ENCODE measurements at regions not wholly inside any gene's neighbourhood (a gene's known extent, or its start where the extent isn't known, plus 50 kb on each side); places are given as distances from the start of the nearest gene placed in this dataset.

GRCh38 chr1:187261637-187262036, 432.9 kb downstream of the PLA2G4A start:
- Histone ChIP-seq H3K4me3 (no peak overlapping the region), H3K4me1 (replicated peaks in 1 of 2) (no peaks in the 10 kb centered on the region), H3K27ac (no peak overlapping the region)
- 17 to 67% (median 46%) methylated on average over 1 to 3 of the region's 3 CpGs; no CpG with 5 or more reads in 2 of the 10 experiments for WGBS, 10 experiments
- in situ Hi-C loops (cut with MboI; ENCODE audit: low pct_unique_long_range_greater_than_20kb in 2 of 9, low sequenced_read_pairs in 9 of 9, unreplicated experiment in 9 of 9): loop anchor here in 1 of 9 experiments (25.0 kb wide), 1 partner anchor 199 kb away; no protein-coding TSS in a partner anchor
- ATAC-seq (replicated peaks in 6 of 8): peak in 5 of 8 experiments; percentile 6 to 73 (median 41)

GRCh38 chr1:187262731-187263130, 434.0 kb downstream of the PLA2G4A start:
- WGBS, 10 experiments: 33 to 100% (median 82%) methylated on average over 1 to 2 of the region's 2 CpGs; no CpG with 5 or more reads in 2 of the 10 experiments
- H3K27ac ChIP-seq: no peak overlapping the region
- in situ Hi-C loops (cut with MboI; ENCODE audit: low pct_unique_long_range_greater_than_20kb in 2 of 9, low sequenced_read_pairs in 9 of 9, unreplicated experiment in 9 of 9): loop anchor here in 1 of 9 experiments (25.0 kb wide), 1 partner anchor 200 kb away; no protein-coding TSS in a partner anchor

GRCh38 chr1:187264995-187265602, 436.4 kb downstream of the PLA2G4A start:
- no peak overlapping the region for H3K27ac ChIP-seq
- 5 to 77% (median 52%) methylated on average over 1 to 4 of the region's 4 CpGs for WGBS, 10 experiments
- no peak overlapping the region for H3K4me3 ChIP-seq
- in situ Hi-C loops (cut with MboI; ENCODE audit: low pct_unique_long_range_greater_than_20kb in 2 of 9, low sequenced_read_pairs in 9 of 9, unreplicated experiment in 9 of 9): loop anchor here in 1 of 9 experiments (25.0 kb wide), 1 partner anchor 203 kb away; no protein-coding TSS in a partner anchor
- H3K4me1 ChIP-seq (replicated peaks in 1 of 2): no peaks in the 10 kb centered on the region
- peak; percentile 82 to 93 (median 88) for ATAC-seq (replicated peaks in 6 of 8)

More at GRCh38 chr1:187262731-187263130, 434.0 kb downstream of the PLA2G4A start:
- Histone ChIP-seq H3K4me1 (replicated peaks in 1 of 2) (no peaks in the 10 kb centered on the region), H3K4me3 (no peak overlapping the region)
- no peak for ATAC-seq (replicated peaks in 6 of 8)

GRCh38 chr1:187266051-187266450, 437.3 kb downstream of the PLA2G4A start:
- no peak overlapping the region for H3K4me3 ChIP-seq

GRCh38 chr1:187267827-187268226, 439.1 kb downstream of the PLA2G4A start:
- no peak overlapping the region for H3K27ac ChIP-seq
- in situ Hi-C loops (cut with MboI; ENCODE audit: low pct_unique_long_range_greater_than_20kb in 2 of 9, low sequenced_read_pairs in 9 of 9, unreplicated experiment in 9 of 9): loop anchor here in 1 of 9 experiments (25.0 kb wide), 1 partner anchor 206 kb away; no protein-coding TSS in a partner anchor

More at GRCh38 chr1:187266051-187266450, 437.3 kb downstream of the PLA2G4A start:
- whole genome bisulfite sequencing, 10 experiments: 0 to 100% (median 68%) methylated on average over 1 to 4 of the region's 4 CpGs
- in situ Hi-C loops (cut with MboI; ENCODE audit: low pct_unique_long_range_greater_than_20kb in 2 of 9, low sequenced_read_pairs in 9 of 9, unreplicated experiment in 9 of 9): loop anchor here in 1 of 9 experiments (25.0 kb wide), 1 partner anchor 204 kb away; no protein-coding TSS in a partner anchor
- H3K4me1 ChIP-seq (replicated peaks in 1 of 2): no peaks in the 10 kb centered on the region
- no peak overlapping the region for H3K27ac ChIP-seq
- no peak for ATAC-seq (replicated peaks in 6 of 8)

GRCh38 chr1:187270256-187270655, 441.5 kb downstream of the PLA2G4A start:
- H3K4me3 ChIP-seq: no peak overlapping the region
- no peak overlapping the region for H3K27ac ChIP-seq
- in situ Hi-C loops (cut with MboI; ENCODE audit: low pct_unique_long_range_greater_than_20kb in 2 of 9, low sequenced_read_pairs in 9 of 9, unreplicated experiment in 9 of 9): loop anchor here in 1 of 9 experiments (25.0 kb wide), 1 partner anchor 208 kb away; no protein-coding TSS in a partner anchor
- peak in 1 of 8 experiments; percentile 25 for ATAC-seq (replicated peaks in 6 of 8)
- WGBS, 10 experiments: 16 to 96% (median 78%) methylated on average over 3 to 5 of the region's 5 CpGs
- no peaks in the 10 kb centered on the region for H3K4me1 ChIP-seq (replicated peaks in 1 of 2)

More at GRCh38 chr1:187267827-187268226, 439.1 kb downstream of the PLA2G4A start:
- WGBS, 10 experiments: 60 to 100% (median 80%) methylated on average over 1 of the region's 1 CpG; no CpG with 5 or more reads in 4 of the 10 experiments
- H3K4me3 ChIP-seq: no peak overlapping the region
- no peaks in the 10 kb centered on the region for H3K4me1 ChIP-seq (replicated peaks in 1 of 2)
- no peak for ATAC-seq (replicated peaks in 6 of 8)

GRCh38 chr1:187275346-187275745, 446.6 kb downstream of the PLA2G4A start:
- WGBS, 10 experiments: 14 to 95% (median 65%) methylated on average over 1 of the region's 1 CpG
- no peak overlapping the region for H3K27ac ChIP-seq
- ATAC-seq (replicated peaks in 6 of 8): no peak
- H3K4me3 ChIP-seq: no peak overlapping the region
- in situ Hi-C loops (cut with MboI; ENCODE audit: low pct_unique_long_range_greater_than_20kb in 2 of 9, low sequenced_read_pairs in 9 of 9, unreplicated experiment in 9 of 9): loop anchor here in 1 of 9 experiments (25.0 kb wide), 1 partner anchor 387 kb away; no protein-coding TSS in a partner anchor
- peaks cover 0 to 18% of the 10 kb centered on the region in 2 donors for H3K4me1 ChIP-seq (replicated peaks in 1 of 2)

- no peak overlapping the region for H3K27ac ChIP-seq
- peaks cover 0 to 18% of the 10 kb centered on the region in 2 donors for H3K4me1 ChIP-seq (replicated peaks in 1 of 2)
- no peak overlapping the region for H3K4me3 ChIP-seq
- no peak for ATAC-seq (replicated peaks in 6 of 8)
- in situ Hi-C loops (cut with MboI; ENCODE audit: low pct_unique_long_range_greater_than_20kb in 2 of 9, low sequenced_read_pairs in 9 of 9, unreplicated experiment in 9 of 9): loop anchor here in 1 of 9 experiments (25.0 kb wide), 1 partner anchor 386 kb away; no protein-coding TSS in a partner anchor
- WGBS, 10 experiments: 16 to 98% (median 93%) methylated on average over 3 to 4 of the region's 4 CpGs; no CpG with 5 or more reads in 1 of the 10 experiments
Observed at GRCh38 chr1:187275985-187276575, 447.3 kb downstream of the PLA2G4A start.

GRCh38 chr1:187276677-187277076, 447.9 kb downstream of the PLA2G4A start:
- H3K4me1 ChIP-seq (replicated peaks in 1 of 2): peaks cover 0 to 18% of the 10 kb centered on the region in 2 donors
- no peak for ATAC-seq (replicated peaks in 6 of 8)
- H3K4me3 ChIP-seq: no peak overlapping the region
- no peak overlapping the region for H3K27ac ChIP-seq
- in situ Hi-C loops (cut with MboI; ENCODE audit: low pct_unique_long_range_greater_than_20kb in 2 of 9, low sequenced_read_pairs in 9 of 9, unreplicated experiment in 9 of 9): loop anchor here in 1 of 9 experiments (25.0 kb wide), 1 partner anchor 386 kb away; no protein-coding TSS in a partner anchor

- in situ Hi-C loops (cut with MboI; ENCODE audit: low pct_unique_long_range_greater_than_20kb in 2 of 9, low sequenced_read_pairs in 9 of 9, unreplicated experiment in 9 of 9): loop anchor here in 1 of 9 experiments (25.0 kb wide), 1 partner anchor 382 kb away; no protein-coding TSS in a partner anchor
- Histone ChIP-seq H3K4me3 (no peak overlapping the region), H3K4me1 (replicated peaks in 1 of 2) (peaks cover 0 to 18% of the 10 kb centered on the region in 2 donors), H3K27ac (no peak overlapping the region)
- no peak for ATAC-seq (replicated peaks in 6 of 8)
Observed at GRCh38 chr1:187280031-187280430, 451.3 kb downstream of the PLA2G4A start.

- 0 to 100% (median 79%) methylated on average over 1 to 2 of the region's 2 CpGs; no CpG with 5 or more reads in 1 of the 10 experiments for WGBS, 10 experiments
- no peak overlapping the region for H3K4me3 ChIP-seq
- in situ Hi-C loops (cut with MboI; ENCODE audit: low pct_unique_long_range_greater_than_20kb in 2 of 9, low sequenced_read_pairs in 9 of 9, unreplicated experiment in 9 of 9): loop anchor here in 1 of 9 experiments (25.0 kb wide), 1 partner anchor 381 kb away; no protein-coding TSS in a partner anchor
- H3K27ac ChIP-seq: no peak overlapping the region
- no peak for ATAC-seq (replicated peaks in 6 of 8)
- H3K4me1 ChIP-seq (replicated peaks in 1 of 2): peaks cover 0 to 18% of the 10 kb centered on the region in 2 donors
Observed at GRCh38 chr1:187281085-187281484, 452.3 kb downstream of the PLA2G4A start.

GRCh38 chr1:187283984-187284383, 455.2 kb downstream of the PLA2G4A start:
- H3K27ac ChIP-seq: no peak overlapping the region
- no peak for ATAC-seq (replicated peaks in 6 of 8)
- no peak overlapping the region for H3K4me3 ChIP-seq
- in situ Hi-C loops (cut with MboI; ENCODE audit: low pct_unique_long_range_greater_than_20kb in 2 of 9, low sequenced_read_pairs in 9 of 9, unreplicated experiment in 9 of 9): loop anchor here in 1 of 9 experiments (25.0 kb wide), 1 partner anchor 378 kb away; no protein-coding TSS in a partner anchor
- H3K4me1 ChIP-seq (replicated peaks in 1 of 2): no peaks in the 10 kb centered on the region
- WGBS, 10 experiments: 0 to 100% (median 81%) methylated on average over 1 of the region's 1 CpG; no CpG with 5 or more reads in 2 of the 10 experiments

Data from motor neuron (in vitro differentiated cells).